22Rv1 (cell line): ENCODE measurements at regions not wholly inside any gene's neighbourhood (a gene's known extent, or its start where the extent isn't known, plus 50 kb on each side); places are given as distances from the start of the nearest gene placed in this dataset.

Source experiments
- CTCF ChIP-seq: fragments of 450-650 bp; IDR thresholded peaks from 2 replicates; pipeline ENCODE4 v1.5.1; 2017; ENCODE audit warnings: mild to moderate bottlenecking
- ZFX ChIP-seq: fragments of 450-650 bp; IDR thresholded peaks from 2 replicates; pipeline ENCODE4 v1.6.1; 2017; ENCODE audit warnings: antibody characterized with exemption, borderline replicate concordance

GRCh38 chrX:69396916-69397315, 107.2 kb upstream of the NALF2 start:
- TF ChIP-seq ZFX = no peak
- TF ChIP-seq CTCF = no peak
